ENCODE measurements at regions not wholly inside any gene's neighbourhood (a gene's known extent, or its start where the extent isn't known, plus 50 kb on each side); places are given as distances from the start of the nearest gene placed in this dataset.

DNA sequence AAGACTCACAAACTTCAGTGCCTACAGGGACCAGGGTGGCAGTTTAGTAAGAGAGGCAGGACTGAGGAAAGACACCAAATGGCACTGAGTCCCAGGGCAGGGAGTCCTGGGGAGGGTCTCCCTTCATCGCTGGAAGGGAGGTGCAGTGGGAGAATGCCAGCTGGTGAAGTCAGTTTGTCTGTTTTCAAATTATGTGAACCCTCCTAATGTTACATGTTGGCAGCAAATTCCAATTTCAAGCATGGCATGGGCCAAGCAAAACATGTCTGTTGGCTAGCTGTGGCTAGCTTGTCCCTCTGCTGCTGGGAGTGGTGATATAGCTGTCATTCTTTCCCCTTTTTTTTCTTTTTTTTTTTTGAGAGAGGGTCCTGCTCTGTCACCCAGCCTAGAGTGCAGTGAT, 55.9 kb upstream of the HAAO start:
- no peak for DNase-seq

DNA sequence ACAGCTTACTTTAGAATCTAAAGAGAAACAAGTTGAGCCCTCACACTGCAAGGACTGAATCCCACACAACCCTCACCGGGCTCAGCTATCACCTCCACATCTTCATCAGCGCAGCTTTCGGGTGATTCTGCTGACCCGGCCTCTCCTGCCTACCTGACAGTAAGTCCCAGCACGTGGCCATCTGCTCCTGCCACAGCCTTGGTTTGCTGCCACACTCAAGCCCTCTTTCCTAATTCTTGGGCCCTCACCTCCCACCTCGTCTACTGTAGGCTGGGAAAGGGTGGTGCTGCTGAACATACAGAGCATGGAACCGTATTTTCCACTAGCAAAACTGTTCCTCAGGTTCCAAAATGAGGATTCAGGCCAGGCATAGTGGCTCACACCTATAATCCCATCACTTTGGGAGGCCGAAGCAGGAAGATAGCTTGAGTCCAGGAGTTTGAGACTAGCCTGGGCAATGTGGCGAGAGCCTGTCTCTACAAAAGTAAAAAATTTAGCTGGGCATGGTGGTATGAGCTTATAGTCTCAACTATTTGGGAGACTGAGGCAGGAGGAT, 55.3 kb upstream of the HAAO start:
- no peak for DNase-seq

DNA sequence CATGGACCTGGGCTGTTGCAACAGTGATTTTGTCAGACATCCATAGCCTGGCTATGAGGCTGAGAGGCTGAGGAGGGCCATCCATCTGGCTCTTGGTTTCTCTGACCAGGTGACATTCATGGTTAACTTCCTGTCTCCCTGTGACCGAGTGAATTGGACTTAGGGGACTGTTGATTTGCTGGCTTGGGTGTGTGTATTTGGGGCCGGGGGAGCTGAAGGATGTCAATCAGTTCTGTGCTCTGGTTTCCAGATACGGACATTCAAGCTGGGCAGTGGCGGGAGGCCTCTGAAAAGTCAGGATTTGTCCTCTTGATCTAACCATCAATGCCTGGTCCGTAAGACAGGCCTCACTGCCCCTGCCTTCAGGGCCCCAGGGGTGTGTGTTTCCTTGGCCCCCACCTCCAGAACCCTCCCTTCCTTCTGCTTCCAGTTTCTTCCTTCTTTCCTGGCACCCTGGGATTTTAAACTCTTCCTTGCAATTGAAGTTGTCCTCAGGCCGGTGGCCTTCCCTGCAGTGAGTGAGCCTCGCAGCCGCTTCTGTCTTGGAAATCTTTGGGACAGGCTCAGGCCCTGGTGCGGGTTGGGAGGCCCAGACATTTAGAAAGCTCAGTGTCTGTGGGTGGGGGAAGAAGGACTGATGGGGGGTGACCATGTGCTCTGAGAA, 54.7 kb upstream of the HAAO start:
- no peak for DNase-seq

DNA sequence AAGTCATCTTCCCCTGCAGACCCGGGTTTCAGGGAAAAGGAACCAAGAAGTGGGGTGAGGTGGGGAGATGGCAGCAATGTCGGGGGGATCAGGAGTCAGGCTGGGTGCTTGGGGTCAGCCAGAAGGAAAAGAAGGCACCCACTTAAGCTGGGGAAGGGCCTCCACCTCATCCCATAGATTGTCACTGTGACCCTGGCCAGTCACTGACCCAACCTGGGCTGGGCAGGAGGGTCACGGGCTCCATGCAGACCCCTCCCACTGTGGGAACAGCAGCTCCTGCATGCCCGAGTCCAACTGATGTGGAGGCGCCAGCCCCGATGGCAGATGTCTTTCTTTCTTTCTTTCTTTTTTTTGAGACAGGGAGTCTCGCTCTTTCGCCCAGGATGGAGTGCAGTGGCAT, 53.6 kb upstream of the HAAO start:
- no peak for DNase-seq

DNA sequence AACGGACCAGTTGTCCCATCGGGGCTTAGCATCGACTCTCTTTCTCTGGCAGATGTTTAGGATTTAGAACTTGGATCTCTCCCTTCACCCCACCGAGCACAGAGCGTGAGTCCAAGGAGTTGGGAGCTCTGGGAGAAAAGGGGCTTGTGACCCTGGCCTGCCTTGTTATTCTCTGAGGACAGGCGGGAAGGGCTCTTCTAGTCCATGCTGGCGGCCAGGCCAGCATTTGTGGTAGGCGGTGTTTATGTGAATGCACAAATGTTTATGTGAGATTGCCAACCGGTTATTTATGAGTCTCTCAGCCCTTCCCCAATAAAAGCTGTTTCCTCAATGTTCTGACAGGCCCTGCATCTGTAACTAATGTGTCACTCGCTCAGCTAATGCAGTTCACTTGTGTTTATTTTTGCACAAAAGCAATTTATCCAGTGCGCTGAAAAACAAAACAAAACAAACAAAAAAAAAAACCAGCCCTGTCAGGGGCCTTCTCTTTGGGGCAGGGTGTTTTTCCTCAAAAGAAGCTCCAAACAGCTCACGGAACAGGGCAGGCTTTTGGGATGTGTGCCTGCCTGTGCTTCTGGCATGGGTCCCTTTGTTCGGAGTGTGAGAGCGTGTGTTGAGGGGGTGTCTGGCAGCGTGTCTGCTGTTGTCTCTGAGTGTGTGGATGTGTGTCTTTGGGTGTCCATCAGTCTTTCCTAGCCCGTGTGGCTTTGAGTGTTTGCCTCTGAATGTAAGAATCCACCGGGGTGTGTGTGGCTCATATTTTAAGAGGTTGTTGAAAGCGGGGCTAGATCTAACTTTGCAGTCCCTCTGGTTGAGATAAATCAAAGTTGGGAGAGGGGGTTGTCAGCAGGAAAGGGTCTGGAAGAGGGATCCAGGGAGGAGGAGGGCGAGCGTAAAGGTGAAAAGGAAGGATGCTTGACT, 52.8 kb upstream of the HAAO start:
- DNase-seq = no peak

DNA sequence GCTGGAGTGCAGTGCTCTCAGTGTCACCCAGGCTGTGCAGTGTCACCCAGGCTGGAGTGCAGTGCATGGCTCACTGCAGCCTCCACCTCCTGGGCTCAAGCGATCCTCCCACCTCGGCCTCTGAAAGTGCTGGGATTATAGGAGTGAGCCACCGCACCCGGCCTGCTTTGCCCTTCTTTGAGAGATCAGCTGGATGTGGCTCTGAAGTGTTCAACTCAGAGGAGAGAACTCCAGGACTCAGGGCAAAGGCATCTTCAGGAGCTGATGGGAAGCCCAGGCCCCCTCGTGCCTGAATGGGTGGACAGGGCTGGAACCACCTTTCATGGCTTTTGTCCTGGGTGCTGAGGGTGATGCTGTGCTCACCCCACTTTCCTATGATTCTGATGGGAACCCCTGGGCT, 52.0 kb upstream of the HAAO start:
- no peak for DNase-seq

DNA sequence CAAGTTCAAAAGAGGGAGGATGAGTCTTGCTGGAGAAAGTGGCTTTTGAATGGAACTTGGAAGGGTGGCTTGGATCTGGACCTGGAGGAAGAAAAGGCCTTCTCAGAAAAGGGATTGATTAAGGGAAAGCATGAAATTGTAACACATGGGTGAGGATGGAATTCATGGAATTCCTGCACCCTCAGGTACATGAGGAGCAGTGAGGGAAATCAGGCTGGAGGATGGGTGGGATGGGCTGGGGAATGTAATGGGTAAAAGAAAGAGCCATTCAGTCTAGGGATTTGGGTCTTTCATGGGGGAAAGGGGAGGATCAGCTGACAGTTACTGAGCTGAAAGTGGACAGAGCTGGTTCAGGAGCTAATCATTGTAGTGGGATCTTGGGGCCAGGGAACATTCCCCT, 51.2 kb upstream of the HAAO start:
- DNase-seq = no peak

DNA sequence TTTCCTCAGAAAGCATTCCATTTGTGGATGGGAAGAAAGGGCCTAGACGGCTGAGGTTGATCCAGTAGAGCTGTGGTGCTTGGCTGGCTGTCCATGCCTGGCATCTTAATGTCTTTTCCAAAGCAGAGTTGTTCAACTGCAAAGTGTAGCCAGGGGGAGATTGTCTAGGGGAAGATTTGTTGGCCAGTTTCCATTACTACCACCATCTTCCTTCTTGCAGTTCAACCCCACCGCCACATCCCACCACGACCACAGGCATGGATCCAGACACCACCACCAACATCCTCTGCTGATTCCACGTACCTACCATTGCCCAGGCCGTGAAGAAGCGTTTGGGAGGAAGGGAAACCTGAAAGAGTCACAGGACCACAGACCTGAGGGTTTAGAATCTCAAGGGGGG, 50.7 kb upstream of the HAAO start:
- no peak for DNase-seq

DNA sequence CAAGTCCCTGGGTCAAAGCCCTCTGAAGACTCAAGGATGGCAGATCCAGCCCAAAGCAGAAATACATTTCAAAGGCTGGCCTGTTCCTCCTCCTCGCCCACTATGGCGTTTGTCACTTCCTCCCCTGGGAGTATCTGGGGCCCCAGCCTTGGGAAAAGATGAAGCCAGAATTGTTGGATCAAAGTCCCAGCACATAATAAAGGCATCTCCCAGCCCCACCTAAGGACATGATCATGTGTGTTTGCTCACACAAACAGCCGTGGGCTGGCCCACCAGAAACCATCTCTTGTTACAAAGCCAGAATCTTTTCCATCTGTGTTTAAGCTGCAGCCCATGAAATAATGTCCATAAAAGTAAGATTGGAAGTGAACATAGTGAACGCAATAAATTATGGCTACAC, 50.1 kb upstream of the HAAO start:
- DNase-seq = no peak
